ENCODE measurements at regions not wholly inside any gene's neighbourhood (a gene's known extent, or its start where the extent isn't known, plus 50 kb on each side); places are given as distances from the start of the nearest gene placed in this dataset.
A peak's percentile ranks its signal among the peaks of the same experiment; 100 is the strongest.

DNA sequence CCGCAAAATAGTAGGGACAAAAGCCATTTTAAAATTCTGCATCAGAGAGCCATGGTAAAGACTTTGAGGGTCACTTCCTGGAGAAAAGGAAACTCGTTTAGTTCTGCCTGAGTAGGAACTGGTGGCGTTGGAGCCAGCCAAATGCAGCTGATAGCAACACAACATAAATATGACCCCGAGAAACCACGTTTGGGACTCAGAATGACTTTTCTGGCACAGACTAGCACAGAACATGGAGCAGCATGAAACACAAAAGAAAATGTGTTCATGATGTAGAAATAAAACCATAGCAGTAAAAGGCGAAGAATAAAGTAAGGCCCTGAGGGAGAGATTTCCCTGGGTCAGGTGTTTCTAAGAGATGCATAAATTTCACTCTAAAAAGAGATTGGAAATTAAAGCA, 149.2 kb upstream of the KLHL29 start:
- no peak for FAIRE-seq

DNA sequence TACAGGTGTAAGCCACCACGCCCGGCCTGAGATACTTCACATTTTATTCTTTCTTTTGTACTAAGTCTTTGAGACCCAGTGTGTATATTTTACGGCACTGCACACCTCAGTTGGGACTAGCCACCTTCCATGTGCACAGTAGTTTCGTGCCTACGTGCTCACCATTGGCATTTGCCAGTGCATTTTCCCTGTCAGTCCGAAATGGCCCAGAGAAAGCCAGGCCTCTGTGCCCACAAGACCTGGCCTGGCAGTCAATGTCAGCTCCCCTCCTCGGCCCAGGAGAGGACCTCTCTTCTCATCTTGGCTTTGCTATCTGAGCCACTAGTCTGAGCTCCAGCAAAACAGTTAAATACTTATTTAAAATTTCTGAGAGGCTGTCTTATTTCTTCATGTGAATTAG, 147.8 kb upstream of the KLHL29 start:
- no peak for FAIRE-seq

DNA sequence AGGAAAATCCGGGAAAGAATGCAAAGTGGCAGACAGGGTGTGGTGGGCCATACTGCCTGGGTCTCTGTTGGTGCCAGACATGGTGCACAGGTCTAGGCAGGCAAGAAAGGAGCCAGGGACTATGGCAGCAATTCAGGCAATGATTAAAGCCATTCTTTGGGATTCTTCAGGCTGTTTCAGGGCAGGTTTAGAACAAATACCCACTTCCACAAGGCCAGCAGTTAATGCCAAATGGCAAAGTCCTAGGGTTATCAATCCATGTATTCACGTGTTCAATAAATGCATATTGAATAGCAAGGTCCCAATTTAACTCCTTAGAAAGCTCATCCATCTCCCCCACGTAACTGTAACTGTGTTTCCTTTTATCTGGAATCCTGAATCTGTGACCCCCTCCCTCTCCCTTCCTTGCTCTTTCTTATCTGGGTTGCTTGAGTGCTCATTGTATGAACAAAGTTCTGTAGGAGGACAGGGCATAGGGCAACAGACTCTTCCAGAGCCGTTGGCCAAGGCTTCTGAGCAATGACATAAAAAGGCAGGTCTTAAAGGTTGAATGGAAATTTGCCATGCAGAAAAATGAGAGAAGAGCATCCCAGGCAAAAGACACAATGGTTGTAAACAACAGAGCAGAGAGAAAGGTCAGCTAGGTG, 146.8 kb upstream of the KLHL29 start:
- no peak for FAIRE-seq

DNA sequence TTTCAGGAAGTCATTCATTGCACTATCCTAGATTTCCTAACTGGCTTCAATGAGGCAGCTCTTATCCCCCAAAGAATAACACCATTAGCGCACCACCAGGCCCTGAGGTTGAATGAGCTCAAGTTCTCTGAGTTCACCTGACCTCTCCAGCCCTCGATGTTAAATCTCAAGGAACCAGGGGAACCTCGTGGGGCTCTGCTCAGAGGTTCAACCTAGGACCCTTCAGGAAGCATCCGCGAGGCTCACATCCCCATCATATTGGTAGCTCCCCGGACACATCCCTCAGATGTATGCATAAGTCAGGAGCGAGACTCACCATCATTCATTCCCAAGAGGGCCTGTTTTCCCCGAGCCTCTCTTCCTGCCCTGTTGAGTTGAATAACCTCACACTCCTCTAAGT, 145.6 kb upstream of the KLHL29 start:
- FAIRE-seq = no peak

DNA sequence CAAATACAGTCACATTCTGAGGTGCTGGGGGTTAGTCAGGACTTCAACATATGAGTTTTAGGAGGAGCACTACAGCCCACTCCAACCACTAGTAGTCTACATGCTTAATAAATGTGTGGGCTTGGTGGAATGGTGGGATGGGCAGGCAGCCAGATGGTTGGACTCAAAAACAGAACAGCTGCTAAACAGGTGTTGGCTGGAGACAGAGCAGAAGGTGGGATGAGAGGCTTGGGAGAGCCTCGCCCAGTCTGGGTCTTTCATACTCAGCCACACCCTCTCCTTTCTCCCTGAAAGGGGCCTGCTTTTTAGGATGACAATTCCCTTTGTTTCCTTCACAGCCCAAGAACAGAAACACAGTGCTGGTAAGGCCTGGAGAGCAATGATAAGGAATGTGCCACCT, 143.9 kb upstream of the KLHL29 start:
- FAIRE-seq = peak; percentile 41

DNA sequence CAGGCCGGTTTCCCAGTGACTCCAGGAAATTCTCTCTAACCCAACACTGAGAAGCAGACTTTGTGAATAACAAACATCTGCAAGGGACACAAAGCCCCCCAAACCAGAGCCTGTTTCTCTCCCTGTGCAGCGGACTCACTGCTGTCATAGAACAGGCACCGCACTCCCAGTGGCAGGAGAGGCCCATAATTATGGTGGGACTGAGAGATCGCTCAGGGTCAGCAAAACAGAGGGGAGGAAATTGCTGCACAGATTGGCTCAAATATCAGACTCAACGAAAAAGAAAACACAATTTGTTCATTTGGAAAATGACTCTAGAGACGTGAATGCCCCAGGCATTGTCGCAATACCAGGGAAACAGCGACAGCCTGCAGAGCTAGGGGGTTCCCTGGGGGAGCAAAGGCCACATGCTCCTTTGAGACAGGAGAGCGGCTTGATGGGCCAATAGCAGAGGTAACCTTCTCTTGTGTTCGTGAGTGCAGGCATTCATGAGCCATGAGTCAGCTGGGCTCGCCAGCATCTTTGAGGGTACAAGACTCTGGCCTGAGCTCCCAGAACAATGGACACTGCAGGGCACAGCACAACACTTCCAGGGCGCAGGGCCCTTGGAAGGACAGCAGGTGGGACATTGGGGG, 143.3 kb upstream of the KLHL29 start:
- no peak for FAIRE-seq

DNA sequence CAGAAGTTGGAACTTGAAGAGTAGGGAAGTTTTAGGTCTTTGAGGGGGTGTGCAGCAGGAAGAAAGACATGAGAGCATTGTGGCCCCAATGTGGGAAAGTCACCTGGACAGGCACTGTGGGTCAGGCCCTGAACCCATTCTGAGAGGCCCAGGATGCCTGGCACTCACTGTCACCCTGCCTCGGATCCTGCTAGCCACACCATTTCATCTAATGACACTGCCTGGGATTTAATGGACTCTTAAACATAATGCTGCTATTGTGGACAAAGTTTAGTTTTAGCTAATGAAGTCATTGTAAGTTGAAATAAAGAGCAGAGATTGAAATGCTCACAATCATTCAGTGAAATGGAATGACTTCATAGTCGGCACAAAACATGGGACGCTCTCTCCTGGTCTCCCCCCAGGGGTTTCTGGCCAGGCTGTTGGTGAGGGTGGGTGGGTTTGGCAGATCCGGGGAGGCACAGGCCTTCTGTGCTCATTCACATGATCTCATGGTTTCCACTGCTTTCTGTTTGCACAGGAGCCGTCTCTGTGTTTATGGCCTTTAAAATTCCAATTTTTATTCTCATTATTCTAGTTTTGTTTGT, 141.8 kb upstream of the KLHL29 start:
- no peak for FAIRE-seq

DNA sequence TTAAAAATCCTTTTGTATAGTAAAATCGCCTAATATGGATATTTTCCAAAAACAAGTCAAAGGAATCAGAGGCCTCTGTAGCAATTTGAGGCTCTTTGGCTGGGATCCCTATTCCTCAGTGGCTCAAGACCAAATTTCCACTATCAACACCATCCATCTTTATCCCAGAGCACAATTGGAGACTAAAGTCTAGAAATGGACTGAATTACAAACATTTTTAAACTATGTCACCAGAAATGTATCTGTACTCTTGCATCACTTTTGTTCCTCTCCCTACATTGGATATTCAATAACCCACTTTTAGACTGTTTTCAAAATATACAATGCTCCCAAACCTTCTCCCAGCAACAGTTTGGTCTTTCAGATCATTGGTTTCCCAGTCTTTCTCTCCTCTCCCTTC, 140.4 kb upstream of the KLHL29 start:
- no peak for FAIRE-seq

DNA sequence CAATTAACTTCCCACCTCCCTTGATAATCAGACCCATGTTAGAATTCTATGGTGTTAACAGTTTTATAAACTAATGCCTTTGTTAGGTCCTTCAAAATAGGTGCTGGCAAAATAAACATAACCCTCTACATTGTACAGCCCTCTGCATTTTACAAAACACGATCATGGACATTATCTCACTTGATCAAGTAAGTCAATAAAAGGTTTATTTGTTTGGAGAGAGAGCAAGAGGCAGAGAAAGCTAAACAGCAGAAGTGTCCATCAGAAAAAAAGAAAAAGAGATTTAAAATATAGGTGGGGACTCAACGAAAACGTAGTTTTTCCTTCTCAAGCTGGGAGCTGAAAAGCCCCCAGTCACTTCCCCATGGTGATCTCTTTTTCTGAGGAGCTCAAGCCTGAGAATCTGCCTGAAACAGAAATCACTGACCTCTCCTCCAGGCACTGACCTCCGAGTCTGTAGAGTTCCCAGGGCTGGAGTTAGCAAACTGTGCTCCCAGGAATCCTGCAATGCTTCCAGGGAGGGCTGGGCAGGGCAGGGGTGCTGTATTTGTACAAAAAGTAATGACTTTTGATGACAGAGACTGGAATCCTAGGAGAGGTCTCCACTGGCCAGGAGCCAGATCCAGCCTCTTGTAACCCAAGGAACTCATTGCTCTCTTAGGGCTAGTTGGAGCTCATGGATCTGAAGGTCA, 137.8 kb upstream of the KLHL29 start:
- no peak for FAIRE-seq

DNA sequence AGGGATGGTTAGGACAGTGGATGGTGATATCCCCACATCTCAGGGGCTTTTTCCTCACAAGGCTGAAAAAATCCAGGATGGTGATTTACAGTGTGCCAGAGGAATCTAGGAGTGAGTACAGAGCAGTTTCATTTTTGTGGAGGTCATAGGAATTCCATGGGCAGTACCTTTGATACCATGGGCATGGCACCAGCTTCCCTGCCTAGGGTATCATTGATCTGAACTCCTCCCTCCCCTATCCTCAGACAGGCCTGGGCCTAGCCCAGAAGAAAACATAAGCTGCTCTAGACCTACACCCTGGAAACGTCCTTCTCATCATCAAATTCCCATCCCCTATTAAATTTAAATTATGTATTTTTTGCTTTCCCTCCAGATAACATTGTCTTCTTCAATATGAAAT, 136.3 kb upstream of the KLHL29 start:
- FAIRE-seq = no peak

DNA sequence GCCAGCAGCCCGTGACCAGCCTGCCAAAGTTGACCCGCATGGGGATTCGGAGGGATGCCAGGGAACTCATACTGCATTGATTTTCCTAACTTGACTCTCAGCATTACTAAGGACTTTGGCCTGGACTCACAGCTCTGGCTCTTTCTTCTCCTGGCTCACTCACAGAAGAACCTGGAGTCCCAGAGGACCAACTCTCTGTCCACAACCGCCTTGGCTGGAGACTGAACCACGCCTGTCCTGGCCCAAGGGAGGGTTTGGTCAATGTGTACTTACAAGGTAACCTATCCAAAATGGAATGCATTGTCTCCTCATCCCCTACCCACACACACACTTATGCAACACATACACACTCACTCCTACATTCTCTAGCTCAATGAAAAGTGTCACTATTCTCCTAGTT, 135.6 kb upstream of the KLHL29 start:
- FAIRE-seq = no peak

DNA sequence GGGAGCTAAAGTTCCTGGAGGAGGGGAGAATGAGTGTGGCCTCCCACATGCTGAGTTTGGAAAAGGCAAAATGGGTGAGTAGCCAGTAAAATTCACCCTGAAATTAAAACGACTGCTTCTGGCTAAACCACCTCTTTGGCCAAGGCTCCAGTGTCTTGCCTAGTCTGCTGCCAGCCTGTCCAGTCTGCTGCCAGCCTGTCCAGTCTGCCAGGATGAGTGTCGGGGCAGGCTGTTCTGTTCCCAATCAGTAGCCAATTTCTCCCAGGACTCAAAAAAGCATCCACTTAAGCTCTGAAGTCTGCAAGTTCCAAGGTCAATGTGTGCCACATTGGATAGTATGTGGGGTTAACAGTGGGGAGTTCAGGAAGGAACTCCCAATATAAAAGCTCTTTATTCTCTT, 134.6 kb upstream of the KLHL29 start:
- no peak for FAIRE-seq

DNA sequence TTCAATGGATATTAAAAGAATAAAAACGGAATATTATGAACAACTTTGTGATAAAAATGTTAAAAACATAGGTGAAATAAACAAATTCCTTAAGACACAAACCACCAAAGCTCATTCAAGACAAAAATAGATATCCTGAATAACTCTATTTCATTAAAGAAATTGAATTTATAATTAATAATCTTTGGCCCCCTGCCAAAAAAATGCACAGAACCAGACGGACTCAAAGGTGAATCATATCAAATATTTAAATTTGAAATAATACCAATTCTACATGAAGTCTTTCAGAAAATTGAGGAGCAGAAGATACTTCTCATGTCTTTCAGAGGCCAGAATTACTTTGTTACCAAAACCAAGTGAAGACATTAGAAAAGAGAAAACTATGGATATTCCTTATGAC, 128.3 kb upstream of the KLHL29 start:
- FAIRE-seq = peak; percentile 35

DNA sequence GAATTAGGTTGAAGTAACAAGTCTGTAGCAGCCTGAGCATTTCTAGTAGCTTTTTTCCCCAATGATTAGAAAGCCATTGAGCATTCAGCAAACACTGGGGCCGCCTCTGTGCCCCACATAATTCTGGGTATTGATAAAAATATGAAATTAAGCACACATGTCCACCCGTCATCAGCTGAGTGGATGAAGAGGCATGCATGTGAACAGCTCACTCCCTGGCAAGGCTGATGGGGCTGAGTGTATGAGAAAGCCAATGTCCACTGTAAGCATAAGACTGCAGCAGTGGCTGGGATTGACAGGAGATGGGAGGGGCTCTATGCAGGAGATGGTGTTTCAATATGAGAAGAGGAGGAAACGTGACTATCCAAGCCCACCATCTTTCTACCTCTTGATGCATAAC, 124.4 kb upstream of the KLHL29 start:
- FAIRE-seq = no peak

DNA sequence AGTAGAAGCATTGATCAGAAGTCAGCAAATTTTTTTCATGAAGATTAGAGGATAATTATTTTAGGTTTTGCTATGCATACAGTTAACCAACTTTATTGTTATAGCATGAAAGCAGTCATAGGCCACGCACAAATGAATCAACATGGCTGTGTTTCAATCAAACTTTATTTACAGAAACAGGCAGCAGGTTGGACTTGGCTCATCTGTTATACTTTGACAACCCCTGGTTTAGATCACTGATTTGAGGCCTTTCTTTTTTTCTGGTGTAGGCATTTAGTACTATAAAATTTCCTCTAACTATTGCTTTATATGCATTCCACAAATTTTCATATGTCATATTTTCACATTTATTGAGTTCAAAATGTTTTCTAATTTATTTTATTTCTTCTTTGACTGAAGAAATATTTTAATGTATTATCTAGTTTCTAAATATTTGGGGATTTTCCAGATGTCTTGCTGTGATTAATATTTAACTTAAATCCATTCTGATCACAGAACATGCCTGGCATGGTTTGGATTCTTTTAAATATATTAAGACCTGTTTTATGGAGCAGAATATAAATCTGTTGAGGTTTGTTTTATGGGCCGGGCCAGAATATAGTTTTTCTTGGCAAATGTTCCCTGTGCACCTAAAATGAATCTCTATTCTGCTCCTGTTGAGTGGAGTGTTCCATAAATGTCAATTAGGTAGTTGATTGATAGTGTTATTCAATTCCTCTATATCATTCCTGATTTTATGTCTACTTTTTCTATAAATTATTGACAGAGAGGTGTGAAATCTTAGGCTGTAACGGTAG, 116.3 kb upstream of the KLHL29 start:
- FAIRE-seq = peak; percentile 70

DNA sequence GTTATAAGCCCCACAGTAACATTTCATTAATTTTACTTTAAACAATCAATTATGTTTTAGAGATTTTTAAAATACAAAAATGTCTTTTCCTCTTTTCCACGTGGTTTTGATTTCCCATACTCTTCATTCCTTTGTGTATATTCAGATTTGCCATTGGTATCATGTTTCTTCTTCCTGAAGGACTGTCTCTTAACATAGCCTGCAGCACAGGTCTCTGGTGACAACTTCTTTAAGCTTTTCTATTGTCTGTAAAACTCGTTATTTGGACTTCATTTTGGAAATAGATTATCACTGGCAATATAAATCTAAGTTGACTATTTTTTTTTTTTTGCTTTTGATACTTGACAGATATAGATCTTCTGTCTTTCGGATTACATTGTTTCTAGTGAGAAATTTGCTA, 115.2 kb upstream of the KLHL29 start:
- FAIRE-seq = no peak

DNA sequence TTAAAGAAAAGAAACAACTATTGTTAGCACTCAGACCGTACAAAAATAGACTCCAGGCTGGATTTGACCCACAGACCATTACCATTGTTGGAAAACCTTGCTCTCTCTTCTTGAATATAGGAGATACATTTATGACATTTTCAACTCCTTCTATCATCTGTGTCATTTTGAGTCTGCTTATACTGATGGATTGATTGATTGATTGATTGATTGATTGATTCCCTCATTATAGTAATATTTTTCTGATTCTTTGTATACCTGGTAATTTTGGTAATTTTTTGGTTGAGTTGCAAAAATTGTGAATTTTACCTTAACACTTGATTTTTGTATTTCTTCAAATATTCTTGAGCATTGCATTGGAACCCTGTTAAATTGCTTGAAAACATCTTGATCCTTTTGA, 114.2 kb upstream of the KLHL29 start:
- FAIRE-seq = no peak

DNA sequence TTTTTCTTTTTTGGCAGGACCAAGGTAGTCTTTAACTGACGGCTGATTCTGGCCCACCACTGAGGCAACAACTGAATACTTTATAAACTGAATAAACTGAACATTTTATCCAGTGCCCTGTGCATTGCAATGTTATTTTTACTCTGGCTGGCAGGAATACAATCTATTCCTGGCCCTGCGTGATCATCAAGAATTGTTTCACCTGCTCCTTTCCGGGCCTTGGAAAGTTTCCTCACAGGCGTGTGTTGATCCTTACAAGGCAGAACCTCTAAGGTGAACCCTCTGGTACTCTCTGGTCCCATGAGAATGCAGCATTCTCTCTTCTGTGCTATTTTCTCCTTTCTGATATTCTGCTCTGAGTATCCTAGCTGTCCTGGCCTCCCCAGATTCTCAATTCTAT, 113.7 kb upstream of the KLHL29 start:
- FAIRE-seq = no peak

DNA sequence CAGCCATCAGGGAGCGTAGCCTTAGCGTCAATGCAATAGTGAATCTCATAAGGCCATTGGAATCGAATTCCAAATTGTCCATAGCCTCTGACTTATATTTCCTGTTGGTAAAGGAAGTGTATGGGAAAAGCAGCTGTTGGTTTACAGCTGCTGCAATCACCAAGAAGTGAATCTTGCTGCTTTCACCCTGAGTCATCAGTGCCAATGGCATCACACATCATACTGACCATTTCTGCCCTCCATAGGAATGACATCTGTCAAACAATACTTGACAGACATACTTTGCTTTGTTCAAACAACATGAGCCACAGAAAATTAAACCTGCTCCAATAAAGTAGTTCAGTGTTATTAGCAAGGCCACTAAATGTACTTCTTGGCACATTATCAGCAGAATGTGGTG, 111.2 kb upstream of the KLHL29 start:
- no peak for FAIRE-seq

DNA sequence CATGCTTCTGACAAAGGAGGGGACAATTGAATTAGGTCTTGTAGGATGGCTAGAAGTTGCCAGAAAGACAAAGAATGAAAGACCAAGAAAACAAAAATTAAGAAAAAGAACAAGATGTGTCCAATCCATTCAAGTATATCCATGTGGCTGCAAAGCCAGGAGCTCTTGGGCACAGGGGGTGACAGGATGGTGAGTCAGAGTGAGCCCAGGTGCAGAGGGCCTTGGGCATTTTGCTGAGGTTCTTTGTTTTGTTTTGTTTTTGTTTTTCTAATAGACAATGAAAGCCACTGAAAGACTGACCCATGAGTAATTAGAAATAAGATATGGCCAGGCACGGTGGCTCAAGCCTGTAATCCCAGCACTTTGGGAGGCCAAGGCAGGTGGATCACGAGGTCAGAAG, 104.6 kb upstream of the KLHL29 start:
- no peak for FAIRE-seq

DNA sequence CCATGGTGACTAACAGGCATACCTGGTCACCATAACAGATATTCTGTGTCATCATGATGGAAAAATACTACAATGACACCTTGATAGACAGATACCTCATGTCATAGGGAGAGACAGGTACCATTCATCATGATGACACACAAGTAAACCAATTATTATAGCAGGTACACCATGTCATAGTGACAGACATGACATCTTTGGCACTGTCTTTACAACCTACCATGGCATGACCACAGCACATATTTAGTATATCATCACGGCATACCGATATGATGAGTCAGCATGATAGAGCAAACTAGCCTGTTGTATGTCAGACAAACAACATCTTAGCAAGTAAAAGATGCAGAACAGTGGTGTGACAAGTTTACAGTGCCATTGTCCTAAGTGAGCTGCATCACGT, 101.3 kb upstream of the KLHL29 start:
- FAIRE-seq = no peak

DNA sequence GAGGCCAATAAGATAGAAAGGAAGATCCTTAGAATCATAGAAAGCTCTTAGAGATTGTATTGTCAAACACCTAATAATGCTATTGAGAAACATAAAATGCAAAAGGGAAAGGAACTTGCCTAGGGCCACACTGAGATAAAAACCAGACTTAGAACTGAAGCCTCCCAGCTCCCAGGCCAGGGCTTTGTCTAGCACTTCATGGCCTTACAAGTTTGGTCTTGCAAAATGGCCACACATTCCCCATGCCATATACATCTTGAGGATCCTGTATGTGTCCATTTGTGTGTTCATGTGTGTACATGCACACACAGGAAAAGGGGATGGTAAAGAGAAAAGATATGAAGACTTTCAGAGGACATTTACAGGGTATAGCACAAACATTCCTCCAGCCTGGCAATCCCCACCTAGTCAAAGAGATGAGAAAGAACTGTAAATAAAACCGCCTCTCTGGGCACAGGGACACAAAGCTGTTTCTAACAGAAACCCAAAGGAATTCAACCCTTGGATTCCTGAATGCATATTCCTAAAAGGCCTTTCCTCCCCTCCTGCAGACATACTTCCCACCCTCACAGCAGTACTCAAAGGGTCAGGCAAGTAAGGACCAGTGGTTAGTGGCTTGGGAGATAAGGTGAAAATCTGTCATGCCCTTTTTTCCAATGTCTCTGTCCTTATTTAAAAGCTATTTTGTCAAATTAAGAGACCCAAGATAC, 99.7 kb upstream of the KLHL29 start:
- FAIRE-seq = no peak
